SU-DHL-6 (cell line): ENCODE measurements at regions not wholly inside any gene's neighbourhood (a gene's known extent, or its start where the extent isn't known, plus 50 kb on each side); places are given as distances from the start of the nearest gene placed in this dataset.

Source experiments
- H2AFZ ChIP-seq: fragments of 200-600 bp; sonication (generic); 2 replicates; pipeline ENCODE4 v1.6.1; 2014; ENCODE audit warnings: low read depth, mild to moderate bottlenecking, moderate library complexity, mixed read lengths, antibody characterized with exemption, low read length; ENCODE audit not compliant: severe bottlenecking
- H3F3A ChIP-seq: fragments of 200-600 bp; shearing (Covaris generic); 2 replicates; pipeline ENCODE4 v1.6.0; 2016; ENCODE audit warnings: antibody characterized with exemption, mild to moderate bottlenecking; ENCODE audit not compliant: insufficient read depth
- H3K27ac ChIP-seq: fragments of 200-600 bp; sonication (generic); 2 replicates; pipeline ENCODE4 v1.5.1; 2016; ENCODE audit warnings: low read depth, mild to moderate bottlenecking, low read length, moderate library complexity, mixed read lengths
- H3K27me3 ChIP-seq: fragments of 200-600 bp; sonication (generic), shearing (Covaris generic); 2 replicates; pipeline ENCODE4 v1.6.0; 2014; ENCODE audit warnings: mild to moderate bottlenecking, low read length
- H3K36me3 ChIP-seq: fragments of 200-600 bp; sonication (generic); 2 replicates; pipeline ENCODE4 v1.6.1; 2014; ENCODE audit warnings: mild to moderate bottlenecking, low read length, mixed read lengths
- H3K4me2 ChIP-seq: fragments of 300-600, 200-600 bp; shearing (Covaris generic), sonication (generic); 2 replicates; pipeline ENCODE4 v1.6.0; 2014; ENCODE audit warnings: low read length, low read depth, mild to moderate bottlenecking; ENCODE audit not compliant: poor library complexity, severe bottlenecking
- H3K4me3 ChIP-seq: fragments of 200-600 bp; sonication (generic); 2 replicates; pipeline ENCODE4 v1.5.1; 2014; ENCODE audit warnings: antibody characterized with exemption, low read length, mild to moderate bottlenecking, mixed read lengths; ENCODE audit not compliant: insufficient read depth, poor library complexity, severe bottlenecking
- H3K79me2 ChIP-seq: fragments of 200-600 bp; sonication (generic); 2 replicates; pipeline ENCODE4 v1.6.1; 2014; ENCODE audit warnings: mild to moderate bottlenecking, low read length, moderate library complexity; ENCODE audit not compliant: insufficient read depth
- H3K9ac ChIP-seq: fragments of 200-600 bp; sonication (generic); 2 replicates; pipeline ENCODE4 v1.7.0; 2014; ENCODE audit warnings: mild to moderate bottlenecking, low read length
- H3K9me2 ChIP-seq: fragments of 200-600 bp; sonication (generic); replicated peaks from 2 replicates; pipeline ENCODE4 v1.6.1; 2014; ENCODE audit warnings: low read length; ENCODE audit not compliant: insufficient read depth
- H3K9me3 ChIP-seq: fragments of 200-600 bp; sonication (generic); 2 replicates; pipeline ENCODE4 v1.6.1; 2014; ENCODE audit warnings: low read length, mixed read lengths; ENCODE audit not compliant: insufficient read depth
- H4K20me1 ChIP-seq: fragments of 200-600 bp; sonication (generic); 2 replicates; pipeline ENCODE4 v1.6.1; 2014; ENCODE audit warnings: low read depth, mild to moderate bottlenecking, antibody characterized with exemption, low read length, moderate library complexity, mixed read lengths
- EZH2phosphoT487 ChIP-seq: fragments of 200-600 bp; sonication (generic), shearing (Covaris generic); conservative IDR thresholded peaks from 2 replicates; pipeline ENCODE4 v1.6.1; 2018; ENCODE audit warnings: mild to moderate bottlenecking, antibody characterized with exemption, low read length, moderate library complexity, mixed read lengths
- TF ChIP-seq, protein P1 (sequence below): fragments of 200-600 bp; sonication (generic); IDR thresholded peaks from one replicate; pipeline ENCODE4 v1.5.1; 2017; ENCODE audit warnings: antibody characterized with exemption, mild to moderate bottlenecking, low read length, moderate library complexity; ENCODE audit not compliant: insufficient read depth, poor library complexity, severe bottlenecking

DNA sequence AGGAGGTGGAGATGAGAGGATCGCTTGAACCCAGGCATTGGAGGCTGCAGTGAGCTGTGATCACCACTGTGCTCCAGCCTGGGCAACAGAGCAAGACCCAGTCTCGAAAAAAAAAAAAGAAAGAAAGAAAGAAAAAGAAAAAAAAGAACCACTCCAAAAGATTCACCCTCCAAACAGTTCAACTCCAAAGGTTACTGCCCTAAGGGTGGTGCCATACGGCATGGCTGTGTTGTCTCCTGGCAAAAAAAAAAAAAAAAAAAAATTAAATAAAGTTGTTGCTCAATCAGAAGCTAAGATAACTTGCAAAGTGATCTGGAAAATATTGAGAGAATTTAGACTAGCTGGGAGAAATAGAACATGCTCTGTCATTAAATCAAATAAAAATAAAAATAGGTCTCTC is 79.5 kb downstream of the KCTD15 start:
- no peaks in the 10 kb centered on the region for H3K27me3 ChIP-seq
- H3K79me2 ChIP-seq = no peaks in the 10 kb centered on the region
- H3K36me3 ChIP-seq = no peaks in the 10 kb centered on the region
- no peaks in the 10 kb centered on the region for H3F3A ChIP-seq
- no peak overlapping the region for H3K4me2 ChIP-seq
- no peak overlapping the region for H2AFZ ChIP-seq
- H3K27ac ChIP-seq = no peak overlapping the region
- no peak overlapping the region for H3K4me3 ChIP-seq
- no peaks in the 10 kb centered on the region for H3K9me2 ChIP-seq
- H4K20me1 ChIP-seq = no peaks in the 10 kb centered on the region
- TF ChIP-seq, protein P1, sequence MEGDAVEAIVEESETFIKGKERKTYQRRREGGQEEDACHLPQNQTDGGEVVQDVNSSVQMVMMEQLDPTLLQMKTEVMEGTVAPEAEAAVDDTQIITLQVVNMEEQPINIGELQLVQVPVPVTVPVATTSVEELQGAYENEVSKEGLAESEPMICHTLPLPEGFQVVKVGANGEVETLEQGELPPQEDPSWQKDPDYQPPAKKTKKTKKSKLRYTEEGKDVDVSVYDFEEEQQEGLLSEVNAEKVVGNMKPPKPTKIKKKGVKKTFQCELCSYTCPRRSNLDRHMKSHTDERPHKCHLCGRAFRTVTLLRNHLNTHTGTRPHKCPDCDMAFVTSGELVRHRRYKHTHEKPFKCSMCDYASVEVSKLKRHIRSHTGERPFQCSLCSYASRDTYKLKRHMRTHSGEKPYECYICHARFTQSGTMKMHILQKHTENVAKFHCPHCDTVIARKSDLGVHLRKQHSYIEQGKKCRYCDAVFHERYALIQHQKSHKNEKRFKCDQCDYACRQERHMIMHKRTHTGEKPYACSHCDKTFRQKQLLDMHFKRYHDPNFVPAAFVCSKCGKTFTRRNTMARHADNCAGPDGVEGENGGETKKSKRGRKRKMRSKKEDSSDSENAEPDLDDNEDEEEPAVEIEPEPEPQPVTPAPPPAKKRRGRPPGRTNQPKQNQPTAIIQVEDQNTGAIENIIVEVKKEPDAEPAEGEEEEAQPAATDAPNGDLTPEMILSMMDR = no peak
- no peak for TF ChIP-seq EZH2phosphoT487
- no peak overlapping the region for H3K9ac ChIP-seq
- H3K9me3 ChIP-seq = no peaks in the 10 kb centered on the region

- H3F3A ChIP-seq = no peaks in the 10 kb centered on the region
- no peak overlapping the region for H2AFZ ChIP-seq
- H3K79me2 ChIP-seq = no peaks in the 10 kb centered on the region
- H3K9me2 ChIP-seq = no peaks in the 10 kb centered on the region
- no peak overlapping the region for H3K9ac ChIP-seq
- H4K20me1 ChIP-seq = no peaks in the 10 kb centered on the region
- no peak overlapping the region for H3K27ac ChIP-seq
- no peaks in the 10 kb centered on the region for H3K27me3 ChIP-seq
- H3K4me2 ChIP-seq = no peak overlapping the region
- TF ChIP-seq EZH2phosphoT487 = no peak
- TF ChIP-seq, protein P1 = no peak
- no peaks in the 10 kb centered on the region for H3K9me3 ChIP-seq
- no peaks in the 10 kb centered on the region for H3K36me3 ChIP-seq
- H3K4me3 ChIP-seq = no peak overlapping the region
These were observed 81.4 kb downstream of the KCTD15 start for GRCh38 chr19:33878030-33878544.

DNA sequence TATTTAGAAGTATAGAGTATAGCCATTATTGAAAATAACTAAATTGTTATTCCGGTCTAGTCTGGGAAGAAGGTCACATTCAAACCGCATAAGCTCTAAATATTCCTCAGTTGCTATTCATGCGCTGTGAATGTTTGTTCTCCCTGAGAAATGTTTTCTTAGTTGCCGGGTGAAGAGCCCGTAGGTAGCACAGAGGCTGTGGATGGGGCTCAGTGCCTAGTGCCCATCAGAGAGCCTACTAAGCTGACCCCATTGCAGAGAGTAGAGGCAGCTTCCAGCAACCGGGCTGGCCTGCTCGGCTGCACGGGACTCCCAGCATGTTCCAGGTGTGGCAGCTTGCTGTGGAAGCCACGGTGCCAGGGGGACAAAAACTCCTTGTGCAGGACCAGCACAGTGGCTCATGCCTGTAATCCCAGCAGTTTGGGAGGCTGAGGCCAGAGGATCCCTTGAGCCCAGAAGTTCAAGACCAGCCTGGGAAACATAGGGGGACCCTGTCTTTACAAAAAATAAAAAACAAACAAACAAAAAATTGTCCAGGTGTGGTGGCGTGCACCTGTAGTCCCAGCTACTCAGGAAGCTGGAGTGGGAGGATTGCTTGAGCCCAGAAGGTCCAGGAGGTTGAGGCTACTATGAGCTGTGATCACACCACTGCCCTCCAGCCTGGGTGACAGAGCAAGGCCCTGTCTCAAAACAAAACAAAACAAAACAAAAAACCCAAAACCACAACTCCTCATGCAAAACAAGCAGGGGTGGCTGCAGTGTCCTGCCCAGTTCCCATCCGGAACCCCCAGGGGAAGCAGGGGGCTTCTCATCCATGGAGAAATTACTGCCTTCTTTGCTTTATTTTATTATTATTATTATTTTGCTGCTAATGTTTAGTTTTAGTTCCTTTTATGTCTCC is 82.5 kb downstream of the KCTD15 start:
- Histone ChIP-seq H4K20me1 (no peaks in the 10 kb centered on the region), H3K79me2 (no peaks in the 10 kb centered on the region), H3K9me3 (no peaks in the 10 kb centered on the region), H3K27ac (no peak overlapping the region), H3K36me3 (no peaks in the 10 kb centered on the region), H3K4me2 (no peak overlapping the region), H3K9ac (no peak overlapping the region), H3K4me3 (no peak overlapping the region), H3F3A (no peaks in the 10 kb centered on the region), H2AFZ (no peak overlapping the region), H3K9me2 (no peaks in the 10 kb centered on the region), H3K27me3 (no peaks in the 10 kb centered on the region)
- TF ChIP-seq, protein P1 = no peak
- TF ChIP-seq EZH2phosphoT487 = no peak
